Thymus (tissue), 11 donors: ENCODE measurements at regions not wholly inside any gene's neighbourhood (a gene's known extent, or its start where the extent isn't known, plus 50 kb on each side); places are given as distances from the start of the nearest gene placed in this dataset.

Source experiments
- DNase-seq, 9 donors: peaks; one replicate each; pipeline ENCODE4 v3.0.0-alpha.2; 2013; ENCODE audit warnings: low spot score in 9 of 9, low read depth in 6 of 9, missing footprints in 1 of 9
- H3K27ac ChIP-seq, 2 donors: one replicate each; pipeline ENCODE4 v1.5.1; 2013; ENCODE audit warnings: control low read depth in 1 of 2, low read depth in 1 of 2, low read length in 1 of 2, mild to moderate bottlenecking in 1 of 2, moderate library complexity in 1 of 2
- H3K27me3 ChIP-seq, 2 donors: one replicate each; pipeline ENCODE4 v1.5.1; 2013; ENCODE audit warnings: low read length in 1 of 2; ENCODE audit not compliant: control insufficient read depth in 2 of 2, insufficient read depth in 1 of 2
- H3K36me3 ChIP-seq, 2 donors: one replicate each; pipeline ENCODE4 v1.5.1; 2013; ENCODE audit warnings: low read length in 1 of 2, mild to moderate bottlenecking in 1 of 2, moderate library complexity in 1 of 2; ENCODE audit not compliant: control insufficient read depth in 2 of 2, insufficient read depth in 2 of 2
- H3K4me1 ChIP-seq, 2 donors: one replicate each; pipeline ENCODE4 v1.5.1; 2013; ENCODE audit warnings: low read length in 2 of 2; ENCODE audit not compliant: control insufficient read depth in 2 of 2, insufficient read depth in 2 of 2
- H3K4me3 ChIP-seq, 2 donors: one replicate each; pipeline ENCODE4 v1.5.1; 2013; ENCODE audit warnings: low read length in 2 of 2, control low read depth in 1 of 2, mild to moderate bottlenecking in 1 of 2
- H3K9me3 ChIP-seq, 2 donors: one replicate each; pipeline ENCODE4 v1.5.1; 2013; ENCODE audit warnings: low read length in 1 of 2, mild to moderate bottlenecking in 1 of 2; ENCODE audit not compliant: control insufficient read depth in 2 of 2, insufficient read depth in 1 of 2
- WGBS: extraction: QIAGEN DNeasy Blood & Tissue Kit; methylation state at CpG from one replicate; pipeline ENCODE4 v1.1.7; 2013; 5-methylcytosine and 5-hydroxymethylcytosine counted together
- donor health status: healthy.

DNA sequence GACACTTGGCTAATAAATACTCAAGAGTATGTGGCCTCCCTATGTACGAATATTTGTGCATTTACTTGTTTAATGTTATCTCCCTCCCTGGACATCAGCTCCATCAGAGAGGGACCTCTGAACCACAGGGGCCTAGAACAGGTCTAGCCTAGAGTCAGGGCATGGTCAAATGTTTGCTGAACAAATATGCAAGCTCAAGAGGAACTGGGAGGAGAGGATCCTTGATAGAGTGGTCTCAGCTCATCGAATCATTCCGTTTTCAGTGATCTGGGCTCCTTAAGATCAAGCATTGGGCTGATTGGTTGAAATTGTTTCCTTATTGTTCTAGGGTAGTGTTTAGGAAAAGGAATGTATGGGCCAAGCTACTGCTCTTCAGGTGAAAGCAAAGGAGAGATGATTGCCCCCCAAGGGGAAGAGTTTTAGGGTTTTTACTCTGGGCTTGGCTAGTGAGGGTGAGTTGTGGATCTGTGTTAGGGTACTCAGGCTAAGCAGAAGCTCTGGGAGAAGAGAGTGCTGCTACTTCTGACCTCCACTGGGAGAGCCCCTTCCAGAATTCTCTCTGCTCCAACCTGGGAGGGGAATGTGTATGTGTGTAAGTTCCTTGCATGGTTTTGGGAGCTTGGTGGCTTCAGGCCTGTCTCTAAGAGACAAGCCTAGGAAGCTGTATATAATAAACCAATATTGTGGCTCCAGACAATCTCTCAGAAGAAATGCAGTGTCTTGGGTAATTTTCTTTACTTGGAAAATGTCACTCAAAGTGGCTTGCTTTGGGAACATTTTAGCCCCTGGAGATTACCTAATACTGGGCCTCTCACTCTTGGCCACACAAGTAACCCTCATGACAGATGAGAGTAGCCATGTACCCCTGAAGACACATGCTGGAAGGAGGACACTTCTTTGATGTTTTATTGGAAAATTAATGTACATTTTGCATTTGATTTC lies 110.0 kb downstream of the EMX2 start:
- no peaks in the 10 kb centered on the region for H3K36me3 ChIP-seq
- 92% methylated on average over 3 of the region's 3 CpGs for WGBS
- H3K4me1 ChIP-seq = no peaks in the 10 kb centered on the region
- H3K4me3 ChIP-seq = no peak overlapping the region
- no peaks in the 10 kb centered on the region for H3K27me3 ChIP-seq
- H3K9me3 ChIP-seq = no peaks in the 10 kb centered on the region
- H3K27ac ChIP-seq = no peak overlapping the region
- no peak for DNase-seq

DNA sequence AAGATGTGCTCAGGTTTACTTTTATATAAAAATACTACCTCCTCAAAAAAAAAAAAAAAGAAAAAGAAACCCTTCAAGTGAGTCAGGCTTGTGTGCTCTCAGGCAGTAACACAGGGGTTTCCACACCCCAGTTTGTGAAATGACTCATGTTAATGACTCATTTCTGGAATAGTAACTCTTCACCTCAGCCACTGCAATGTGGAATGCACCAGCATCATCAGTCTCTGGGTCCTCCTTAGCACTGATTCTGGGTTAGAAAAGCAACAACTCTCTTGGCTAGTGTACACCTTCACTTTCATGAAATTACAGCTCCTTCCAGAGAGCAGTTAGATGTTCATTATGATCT lies 110.6 kb downstream of the EMX2 start:
- Histone ChIP-seq H3K27me3 (no peaks in the 10 kb centered on the region), H3K27ac (no peak overlapping the region), H3K4me3 (no peak overlapping the region), H3K4me1 (no peaks in the 10 kb centered on the region), H3K36me3 (no peaks in the 10 kb centered on the region), H3K9me3 (no peaks in the 10 kb centered on the region)
- DNase-seq = peak in 2 of 9 donors; percentile 1 to 9

DNA sequence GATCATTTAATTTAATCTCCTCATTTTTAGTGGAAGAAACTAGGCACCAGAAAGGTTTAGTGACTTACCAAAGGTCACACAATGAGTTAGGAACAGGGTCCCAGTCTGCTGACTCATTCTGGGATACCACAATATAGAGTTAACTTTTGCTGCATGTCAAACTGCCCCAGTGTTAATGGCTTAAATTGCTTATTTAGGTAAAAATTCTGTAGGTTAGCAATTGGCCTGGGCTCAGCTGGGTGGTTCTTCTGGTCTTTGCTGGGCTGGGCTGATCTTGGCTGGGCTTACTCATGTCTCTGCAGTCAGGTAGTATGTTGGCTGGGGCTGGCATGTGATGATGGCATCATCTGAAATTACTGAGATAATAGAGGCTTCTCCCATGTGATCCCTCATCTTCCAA lies 111.6 kb downstream of the EMX2 start:
- no peak overlapping the region for H3K4me3 ChIP-seq
- DNase-seq = no peak
- no peaks in the 10 kb centered on the region for H3K9me3 ChIP-seq
- H3K36me3 ChIP-seq = no peaks in the 10 kb centered on the region
- H3K27me3 ChIP-seq = no peaks in the 10 kb centered on the region
- H3K27ac ChIP-seq = no peak overlapping the region
- no peaks in the 10 kb centered on the region for H3K4me1 ChIP-seq

DNA sequence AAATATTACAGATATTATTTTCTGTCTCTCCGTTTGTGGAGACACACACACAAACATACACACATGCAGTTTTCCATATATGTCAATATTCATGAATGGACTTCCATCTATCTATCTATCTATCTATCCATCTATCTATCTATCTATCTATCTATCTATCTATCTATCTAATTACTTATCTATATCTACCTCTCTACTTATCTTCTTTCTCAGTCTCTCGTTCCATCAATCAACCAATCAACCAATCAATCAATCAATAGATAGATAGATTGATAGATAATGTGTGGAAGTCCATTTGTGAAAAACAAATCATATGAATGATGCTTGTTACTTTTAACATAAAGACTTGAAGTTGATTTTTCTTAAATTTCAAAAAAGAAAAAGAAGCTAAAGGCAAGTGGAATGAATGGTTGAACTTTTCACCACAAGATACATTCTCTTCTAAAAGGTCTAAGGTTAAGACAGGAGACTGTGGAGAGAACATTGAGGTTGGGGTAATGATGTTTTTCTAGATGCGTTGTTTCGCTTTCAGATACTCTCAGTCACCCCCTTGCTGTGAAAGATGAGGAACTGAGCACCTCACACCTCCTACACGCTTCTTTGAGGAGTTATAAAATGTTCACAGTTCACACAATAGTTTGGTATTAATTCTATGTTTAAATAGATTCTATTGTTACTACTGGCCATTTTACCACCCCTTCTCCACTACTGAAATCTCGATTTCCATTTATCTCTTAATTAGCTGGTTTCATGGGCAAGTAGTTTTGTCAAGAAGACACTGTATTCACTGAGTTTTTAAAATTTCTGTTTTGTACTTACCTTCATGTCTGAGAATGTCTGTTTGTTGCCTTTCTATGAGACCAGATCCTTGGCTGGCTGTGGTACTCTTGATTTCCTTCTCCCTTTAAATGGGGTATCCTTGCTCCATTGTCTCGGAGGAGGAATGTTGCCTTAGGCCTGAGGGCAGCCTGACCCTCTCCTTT lies 114.1 kb downstream of the EMX2 start:
- WGBS = 87% methylated on average over 7 of the region's 7 CpGs
- Histone ChIP-seq H3K4me3 (no peak overlapping the region), H3K4me1 (no peaks in the 10 kb centered on the region), H3K27me3 (no peaks in the 10 kb centered on the region), H3K36me3 (no peaks in the 10 kb centered on the region), H3K9me3 (no peaks in the 10 kb centered on the region), H3K27ac (no peak overlapping the region)
- no peak for DNase-seq

GRCh38 chr10:117661316-117661715 lies 118.8 kb downstream of the EMX2 start:
- Histone ChIP-seq H3K9me3 (no peaks in the 10 kb centered on the region), H3K27ac (no peak overlapping the region), H3K27me3 (no peaks in the 10 kb centered on the region), H3K4me3 (no peak overlapping the region), H3K4me1 (no peaks in the 10 kb centered on the region), H3K36me3 (no peaks in the 10 kb centered on the region)
- DNase-seq = no peak
- WGBS = 96% methylated on average over 2 of the region's 2 CpGs

GRCh38 chr10:117662126-117662525 lies 119.6 kb downstream of the EMX2 start:
- no peaks in the 10 kb centered on the region for H3K27me3 ChIP-seq
- no peaks in the 10 kb centered on the region for H3K9me3 ChIP-seq
- H3K27ac ChIP-seq = no peak overlapping the region
- DNase-seq = no peak
- no peak overlapping the region for H3K4me3 ChIP-seq
- WGBS = 78% methylated on average over 2 of the region's 2 CpGs
- H3K36me3 ChIP-seq = no peaks in the 10 kb centered on the region
- no peaks in the 10 kb centered on the region for H3K4me1 ChIP-seq

DNA sequence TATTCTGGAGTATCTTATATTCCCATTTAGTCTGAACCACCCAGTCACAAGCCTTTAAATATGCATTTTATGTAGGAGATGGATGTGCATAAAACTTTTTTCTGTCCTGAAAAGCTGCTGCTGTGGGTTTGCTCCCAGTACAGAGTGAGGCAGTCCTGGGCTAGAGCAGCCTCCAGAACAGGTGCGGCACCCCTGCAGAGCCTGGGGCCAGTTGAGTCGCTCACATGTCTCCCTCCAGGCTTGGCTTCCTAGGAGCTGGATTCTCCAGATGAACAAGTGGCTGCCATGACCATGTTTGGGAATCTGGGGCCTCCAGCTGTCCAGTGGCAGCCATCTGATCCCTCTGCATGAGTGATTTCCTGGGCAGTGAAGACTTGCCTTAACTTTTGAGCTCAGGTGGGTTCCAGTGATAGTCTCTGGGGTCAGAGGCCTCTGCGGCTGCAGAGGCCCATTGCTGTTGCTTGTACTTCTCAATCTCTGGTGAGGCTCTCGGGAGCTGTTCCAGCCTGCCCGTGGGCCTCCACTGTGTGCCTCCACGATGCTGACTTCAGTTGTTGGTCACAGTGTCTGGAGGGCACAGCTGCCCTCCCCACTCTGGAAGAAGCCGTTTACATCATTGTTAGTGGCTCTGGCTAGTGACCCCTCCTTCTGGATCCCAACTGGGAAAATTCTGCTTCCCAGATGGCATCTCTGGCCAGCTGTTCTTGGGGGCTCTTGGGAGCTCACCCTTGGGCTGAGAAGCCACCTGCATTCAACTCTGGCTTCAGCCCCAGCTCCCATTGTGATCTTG lies 120.4 kb downstream of the EMX2 start:
- Histone ChIP-seq H3K9me3 (no peaks in the 10 kb centered on the region), H3K27me3 (no peaks in the 10 kb centered on the region), H3K4me1 (no peaks in the 10 kb centered on the region), H3K4me3 (no peak overlapping the region), H3K36me3 (no peaks in the 10 kb centered on the region), H3K27ac (no peak overlapping the region)
- WGBS = 95% methylated on average over 7 of the region's 7 CpGs
- DNase-seq = no peak

DNA sequence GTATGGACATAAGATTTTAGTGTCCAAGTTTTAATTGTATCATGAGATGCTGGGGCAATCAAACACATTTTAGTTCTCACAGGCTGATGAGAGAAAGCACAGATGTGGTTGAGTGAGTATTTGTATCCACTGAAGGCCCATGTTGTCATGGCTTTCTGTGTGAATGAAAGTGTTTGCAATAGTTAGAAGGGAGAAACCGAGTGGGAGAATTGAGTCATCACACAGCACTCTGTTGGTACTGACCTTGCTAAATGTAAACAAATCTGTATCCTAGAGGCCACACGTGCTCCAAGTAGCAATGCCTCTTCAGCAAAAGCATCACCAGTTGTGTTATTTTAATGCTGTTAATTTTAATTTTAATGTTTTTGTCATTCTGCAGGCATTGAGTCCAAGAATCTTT lies 121.2 kb downstream of the EMX2 start:
- 56% methylated on average over 2 of the region's 2 CpGs for WGBS
- Histone ChIP-seq H3K36me3 (no peaks in the 10 kb centered on the region), H3K4me3 (no peak overlapping the region), H3K27ac (no peak overlapping the region), H3K4me1 (no peaks in the 10 kb centered on the region), H3K27me3 (no peaks in the 10 kb centered on the region), H3K9me3 (no peaks in the 10 kb centered on the region)
- DNase-seq = no peak
